SIG-M5 treated with dmso at 0.1 percent for 504 hours (cell line): ENCODE measurements at regions not wholly inside any gene's neighbourhood (a gene's known extent, or its start where the extent isn't known, plus 50 kb on each side); places are given as distances from the start of the nearest gene placed in this dataset.
"Not testable (repeated sequence)": the region's sequence is repeated elsewhere in the genome, so short reads cannot be mapped to it uniquely, and the experiment has no call there.

Experiments used
- DNase-seq: peaks from one replicate; lab custom pipeline; 2025; ENCODE audit not compliant: unreplicated experiment; lab: John Stamatoyannopoulos, UW

GRCh38 chr4:14888790-14889572 lies 113.3 kb upstream of the CPEB2 start:
- no peak for DNase-seq

DNA sequence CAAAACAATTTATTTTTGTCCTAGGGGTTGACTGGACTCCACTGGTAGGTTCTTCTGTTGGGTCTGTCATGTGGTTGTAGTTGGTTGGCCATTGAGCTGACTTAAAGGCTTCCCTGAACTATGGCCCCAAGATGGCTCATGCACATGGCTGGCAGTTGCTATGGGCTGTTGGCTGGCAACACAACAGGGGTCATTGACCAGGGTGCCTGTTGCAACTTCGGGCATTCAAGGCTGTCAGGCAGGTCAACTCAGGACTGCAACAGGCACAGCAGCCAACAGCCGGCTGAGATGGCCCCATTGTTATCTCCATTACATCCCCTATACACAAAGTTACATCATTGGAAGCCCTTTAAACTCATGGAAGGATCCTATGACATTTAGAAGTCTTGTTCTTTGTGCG lies 109.7 kb upstream of the CPEB2 start:
- DNase-seq, result no peak

DNA sequence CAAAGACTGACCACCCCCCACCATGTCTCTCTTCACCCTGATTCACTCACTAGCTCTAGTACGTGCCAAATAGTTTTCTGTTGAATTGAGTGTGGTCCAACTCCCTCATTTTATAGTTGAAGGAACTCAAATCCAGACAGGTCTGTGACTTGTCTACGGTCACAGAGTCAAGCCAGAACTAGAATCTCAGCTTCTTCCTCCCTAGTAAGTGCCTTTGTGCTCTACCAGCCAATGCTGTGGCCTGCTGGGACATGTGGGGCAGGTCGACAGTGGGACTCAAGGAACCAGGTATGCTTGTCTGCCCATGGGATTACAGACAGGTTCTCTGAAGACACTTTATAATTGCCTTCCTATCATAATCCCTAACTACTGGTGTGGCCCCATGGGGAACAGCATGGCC lies 108.6 kb upstream of the CPEB2 start:
- no peak for DNase-seq

GRCh38 chr4:14894392-14895292 lies 107.6 kb upstream of the CPEB2 start:
- DNase-seq, result no peak

GRCh38 chr4:14896656-14897175 lies 105.6 kb upstream of the CPEB2 start:
- no peak for DNase-seq

DNA sequence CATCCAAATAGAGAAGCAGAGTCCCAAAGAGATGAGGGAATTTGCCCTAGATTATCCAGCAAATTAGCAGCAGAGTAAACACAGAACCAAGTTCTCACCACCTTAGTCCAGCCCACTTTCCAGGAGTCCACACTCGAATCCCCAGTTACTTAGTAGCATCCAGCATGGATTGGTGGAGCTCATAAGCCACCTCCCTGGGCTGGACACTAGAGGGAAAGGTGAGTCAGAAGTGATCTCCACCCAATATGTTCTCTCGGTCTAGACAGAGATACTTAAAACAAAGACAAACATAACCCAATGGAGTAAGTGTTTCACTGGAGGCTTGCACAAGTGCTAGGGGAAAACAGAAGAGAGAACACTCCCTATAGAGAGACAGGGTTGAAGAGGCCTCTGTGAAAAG lies 105.1 kb upstream of the CPEB2 start:
- peak; percentile 8 for DNase-seq

DNA sequence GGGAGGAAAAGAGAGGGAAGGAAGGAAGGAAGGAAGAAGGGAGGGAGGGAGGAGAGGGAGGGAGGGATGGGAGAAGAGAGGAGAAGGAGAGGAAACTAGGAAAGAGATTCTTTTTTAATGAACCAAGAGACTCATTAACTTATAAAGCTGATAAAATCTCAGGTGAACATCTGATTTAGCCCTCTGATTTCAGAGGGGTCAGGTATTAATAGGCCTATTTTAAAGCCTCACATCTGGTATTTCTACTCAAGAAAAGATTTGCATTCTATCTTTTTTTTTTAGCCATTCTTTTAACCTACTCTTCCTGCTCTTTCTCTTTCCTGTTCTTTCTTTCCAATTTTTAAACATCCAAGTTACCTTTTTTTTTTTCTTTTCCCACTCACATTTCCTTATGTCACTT lies 103.3 kb upstream of the CPEB2 start:
- DNase-seq, result no peak

GRCh38 chr4:14902342-14902741 lies 99.9 kb upstream of the CPEB2 start:
- DNase-seq, result no peak

- DNase-seq, result no peak
Observed at GRCh38 chr4:14903321-14903720, 99.0 kb upstream of the CPEB2 start.

GRCh38 chr4:14906805-14907204 lies 95.5 kb upstream of the CPEB2 start:
- DNase-seq, result no peak

- no peak for DNase-seq
Observed at GRCh38 chr4:14908635-14909034, 93.6 kb upstream of the CPEB2 start.

GRCh38 chr4:14910411-14910810 lies 91.9 kb upstream of the CPEB2 start:
- DNase-seq, result no peak

DNA sequence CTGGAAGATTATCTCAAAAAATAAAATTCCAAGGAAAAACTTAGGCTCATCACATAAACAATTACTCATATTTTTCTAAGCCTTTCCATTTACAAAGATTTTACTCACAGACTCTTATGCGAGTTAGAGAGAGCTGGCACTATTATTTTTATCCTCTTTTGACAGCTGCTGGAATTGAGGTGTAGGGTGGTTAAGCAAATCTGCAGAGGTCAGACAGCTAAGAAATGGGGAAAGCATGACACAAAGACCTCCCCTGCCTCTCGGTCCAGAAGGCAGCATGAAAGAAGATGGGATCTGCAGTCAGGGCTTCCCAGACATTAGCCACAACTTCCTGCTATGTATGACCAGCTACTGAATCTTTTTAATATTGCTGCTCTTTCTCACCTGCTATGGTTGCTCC lies 89.9 kb upstream of the CPEB2 start:
- no peak for DNase-seq

- no peak for DNase-seq
Observed at GRCh38 chr4:14915018-14915417, 87.3 kb upstream of the CPEB2 start.

DNA sequence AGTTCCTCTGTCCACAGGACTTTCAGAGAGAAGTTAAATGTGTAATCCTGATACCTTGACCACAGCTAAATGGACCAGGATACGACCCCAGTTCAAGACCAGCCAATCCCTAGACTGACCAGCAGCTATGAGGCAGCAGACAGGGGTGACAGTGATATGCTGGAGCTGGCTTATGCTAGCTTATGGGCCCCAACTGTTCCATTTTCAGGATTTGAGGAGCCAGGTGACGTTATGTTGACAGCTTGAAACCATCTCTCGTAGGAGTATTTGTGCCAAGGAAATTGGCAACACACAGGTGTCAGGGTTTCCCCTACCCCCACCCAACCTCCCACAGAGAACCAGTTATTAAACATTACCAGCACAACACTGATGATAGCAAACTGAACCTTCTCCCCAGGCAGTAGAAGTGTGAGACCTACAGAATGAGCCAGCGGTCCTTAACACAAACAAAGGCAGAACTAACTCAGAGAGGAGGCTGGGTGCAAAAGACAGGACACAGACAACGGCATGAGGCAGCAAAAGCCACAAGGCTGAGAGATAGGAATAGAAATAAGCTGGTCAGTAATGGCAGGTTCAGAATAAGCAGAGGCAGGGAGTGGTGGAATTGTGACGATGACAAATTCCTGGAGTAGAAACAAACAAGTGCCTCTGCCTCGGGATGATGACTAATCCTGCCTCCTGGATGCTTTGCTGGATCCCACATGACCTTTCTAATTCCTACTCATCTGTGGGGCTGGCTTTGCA lies 85.6 kb upstream of the CPEB2 start:
- peak; percentile 9 for DNase-seq

DNA sequence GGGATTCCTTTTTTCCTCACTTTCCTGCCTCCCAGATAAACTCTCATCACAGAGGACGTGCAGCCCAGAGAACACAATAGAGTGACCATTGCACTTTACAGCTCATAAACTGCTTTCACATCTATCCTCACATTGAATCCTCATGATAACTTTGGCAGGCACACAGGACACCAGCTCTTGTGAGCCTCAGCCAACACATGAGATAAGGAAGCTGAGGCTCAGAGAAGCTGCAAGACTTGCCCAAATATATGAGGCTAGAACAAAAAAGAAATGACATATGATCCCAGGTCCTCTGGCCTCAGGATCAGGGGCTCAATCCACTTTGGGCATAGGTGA lies 85.0 kb upstream of the CPEB2 start:
- DNase-seq, result no peak

- no peak for DNase-seq
Observed at GRCh38 chr4:14918336-14918735, 83.9 kb upstream of the CPEB2 start.

GRCh38 chr4:14919785-14920184 lies 82.5 kb upstream of the CPEB2 start:
- DNase-seq, result no peak

- DNase-seq, result no peak
Observed at GRCh38 chr4:14920237-14920636, 82.0 kb upstream of the CPEB2 start.

DNA sequence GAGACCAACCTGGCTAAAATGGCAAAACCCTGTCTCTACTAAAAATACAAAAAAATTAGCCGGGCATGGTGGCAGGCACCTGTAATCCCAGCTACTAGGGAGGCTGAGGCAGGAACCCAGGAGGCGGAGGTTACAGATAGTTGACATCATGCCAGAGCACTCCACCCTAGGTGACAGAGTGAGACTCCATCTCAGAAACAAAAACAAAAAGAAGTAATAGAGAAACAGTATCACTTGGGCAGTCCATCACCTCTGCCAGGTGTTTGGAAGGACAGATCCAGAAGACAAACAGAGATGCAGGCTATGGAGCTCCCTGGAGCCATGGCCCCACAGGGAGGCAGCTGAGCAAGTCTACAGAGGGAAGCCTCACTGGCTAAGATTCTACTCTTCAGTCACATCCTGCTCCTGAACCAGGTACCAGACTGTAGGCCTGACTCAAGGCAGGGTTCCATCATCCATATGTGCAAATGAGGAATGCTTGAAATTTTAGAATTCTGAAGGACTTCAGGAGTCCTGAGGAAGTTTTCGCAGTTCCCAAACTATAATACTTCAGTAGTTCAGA lies 81.4 kb upstream of the CPEB2 start:
- no peak for DNase-seq

DNA sequence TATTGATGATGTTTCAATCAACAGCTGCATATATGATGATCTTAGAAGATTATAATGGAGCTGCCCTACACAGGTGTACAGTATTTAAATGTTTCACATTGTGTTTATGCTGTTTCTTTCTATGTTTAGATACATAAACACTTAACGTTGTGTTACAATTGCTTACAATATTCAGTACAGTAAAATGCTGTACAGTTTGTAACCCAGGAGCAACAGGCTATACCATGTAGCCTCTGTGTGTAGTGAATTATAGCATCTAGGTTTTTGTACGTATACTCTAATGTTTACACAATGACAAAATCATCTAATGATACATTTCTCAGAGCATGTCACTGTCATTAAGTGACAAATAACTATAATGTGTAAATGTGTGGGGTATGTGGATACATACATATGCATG lies 80.5 kb upstream of the CPEB2 start:
- DNase-seq, result not testable (repeated sequence)
